ENCODE measurements at regions not wholly inside any gene's neighbourhood (a gene's known extent, or its start where the extent isn't known, plus 50 kb on each side); places are given as distances from the start of the nearest gene placed in this dataset.
A peak's percentile ranks its signal among the peaks of the same experiment; 100 is the strongest.

- H3K9me3 ChIP-seq: no peaks in the 10 kb centered on the region
- TF ChIP-seq POLR2AphosphoS5 (IDR thresholded peaks at IDR 0.05; ENCODE audit: insufficient read depth in 1 of 2, low read depth in 1 of 2): no peak
- no peak for TF ChIP-seq CTCF (IDR thresholded peaks at IDR 0.05)
- TF ChIP-seq POLR2A (IDR thresholded peaks at IDR 0.05): no peak
- peaks cover 25% of the 10 kb centered on the region for H3K4me1 ChIP-seq
- no peaks in the 10 kb centered on the region for H3K27me3 ChIP-seq
- H3K36me3 ChIP-seq: no peaks in the 10 kb centered on the region
- no peak overlapping the region for H3K4me3 ChIP-seq
- peak overlapping the region; percentile 34 for H3K27ac ChIP-seq
- DNase-seq (ENCODE audit: extremely low spot score in 2 of 2): no peak
- intact Hi-C loops (cut with DNase I): no loop called here
Measured at GRCh38 chr14:73795466-73795865, 56.2 kb upstream of the PTGR2 start.

DNA sequence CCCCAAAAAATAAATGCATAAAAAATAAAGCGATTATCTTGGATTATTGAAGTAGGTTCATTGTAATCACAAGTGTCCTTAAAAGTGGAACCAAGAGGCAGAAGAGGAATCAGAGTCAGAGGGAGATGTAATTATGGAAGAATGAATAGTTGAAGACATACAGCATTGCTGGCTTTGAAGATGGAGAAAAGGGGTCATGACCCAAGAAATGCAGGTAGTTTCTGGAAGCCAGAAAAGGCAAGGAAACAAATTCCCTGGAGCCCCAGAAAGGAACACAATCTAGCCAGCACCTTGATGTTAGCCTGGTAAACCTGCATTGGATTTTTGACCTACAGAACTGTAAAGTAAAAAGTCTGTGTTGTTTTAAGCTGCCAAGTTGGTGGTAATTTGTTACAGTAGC lies 57.5 kb upstream of the PTGR2 start:
- Histone ChIP-seq H3K36me3 (no peaks in the 10 kb centered on the region), H3K9me3 (no peaks in the 10 kb centered on the region), H3K4me1 (peaks cover 39% of the 10 kb centered on the region), H3K27me3 (no peaks in the 10 kb centered on the region), H3K4me3 (no peak overlapping the region), H3K27ac (peak overlapping the region; percentile 69)
- no peak for TF ChIP-seq POLR2AphosphoS5 (IDR thresholded peaks at IDR 0.05; ENCODE audit: insufficient read depth in 1 of 2, low read depth in 1 of 2)
- no peak for TF ChIP-seq CTCF (IDR thresholded peaks at IDR 0.05)
- TF ChIP-seq POLR2A (IDR thresholded peaks at IDR 0.05): no peak
- intact Hi-C loops (cut with DNase I): no loop called here
- no peak for DNase-seq (ENCODE audit: extremely low spot score in 2 of 2)

GRCh38 chr14:73792481-73792880 lies 59.1 kb upstream of the PTGR2 start:
- no peaks in the 10 kb centered on the region for H3K36me3 ChIP-seq
- DNase-seq (ENCODE audit: extremely low spot score in 2 of 2): no peak
- TF ChIP-seq CTCF (IDR thresholded peaks at IDR 0.05) (no peak), POLR2A (IDR thresholded peaks at IDR 0.05) (no peak), POLR2AphosphoS5 (IDR thresholded peaks at IDR 0.05; ENCODE audit: insufficient read depth in 1 of 2, low read depth in 1 of 2) (no peak)
- H3K4me1 ChIP-seq: peaks cover 55% of the 10 kb centered on the region
- no peak overlapping the region for H3K27ac ChIP-seq
- intact Hi-C loops (cut with DNase I): no loop called here
- H3K4me3 ChIP-seq: no peak overlapping the region
- H3K9me3 ChIP-seq: no peaks in the 10 kb centered on the region
- no peaks in the 10 kb centered on the region for H3K27me3 ChIP-seq

- TF ChIP-seq POLR2AphosphoS5 (IDR thresholded peaks at IDR 0.05; ENCODE audit: insufficient read depth in 1 of 2, low read depth in 1 of 2) (peak; percentile 43 to 73), POLR2A (IDR thresholded peaks at IDR 0.05) (peak in 1 of 2 donors; percentile 24), CTCF (IDR thresholded peaks at IDR 0.05) (peak in 1 of 3 experiments; percentile 5)
- Histone ChIP-seq H3K27ac (peak overlapping the region; percentile 98), H3K36me3 (no peaks in the 10 kb centered on the region), H3K9me3 (no peaks in the 10 kb centered on the region), H3K27me3 (no peaks in the 10 kb centered on the region), H3K4me1 (peaks cover 57% of the 10 kb centered on the region), H3K4me3 (no peak overlapping the region)
- peak in 1 of 2 donors; percentile 95 for DNase-seq (ENCODE audit: extremely low spot score in 2 of 2)
- intact Hi-C loops (cut with DNase I): loop anchor here (5.0 kb wide), 2 partner anchors 48 to 63 kb away; no protein-coding TSS in a partner anchor
Measured at GRCh38 chr14:73789989-73790581, 61.5 kb upstream of the PTGR2 start.

Data from vagina (tissue), 2 donors.